ENCODE measurements at regions not wholly inside any gene's neighbourhood (a gene's known extent, or its start where the extent isn't known, plus 50 kb on each side); places are given as distances from the start of the nearest gene placed in this dataset.

DNA sequence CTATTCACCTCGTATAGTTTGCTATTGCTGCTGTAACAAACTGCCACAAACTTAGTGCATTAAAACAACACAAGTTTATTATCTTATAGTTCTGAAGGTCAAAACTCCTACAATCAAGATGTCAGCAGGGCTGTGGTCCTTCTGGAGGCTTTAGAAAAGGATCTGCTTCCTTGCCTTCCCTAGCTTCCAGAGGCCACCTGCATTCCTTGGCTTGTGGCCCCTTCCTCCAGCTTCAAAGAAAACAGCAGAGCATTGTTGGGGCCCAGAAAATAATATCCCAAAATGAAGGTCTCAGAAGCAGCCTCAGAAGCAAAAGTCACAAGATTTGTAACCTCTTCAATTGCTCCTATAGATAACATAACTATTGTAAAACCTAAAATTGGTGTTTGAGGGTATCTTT, 100.6 kb downstream of the HNRNPLL start:
- H3K27me3 ChIP-seq (ENCODE audit: insufficient read depth, poor library complexity, severe bottlenecking): no peaks in the 10 kb centered on the region
- no peak overlapping the region for H3K27ac ChIP-seq (replicated peaks)
- no peak for DNase-seq (ENCODE audit: low read depth in 1 of 2, low spot score in 1 of 2)
- no peak overlapping the region for H3K4me3 ChIP-seq (replicated peaks; ENCODE audit: insufficient read depth, low read length)
- TF ChIP-seq SPI1 (IDR thresholded peaks at IDR 0.05; ENCODE audit: borderline replicate concordance, low read depth) (no peak), GABPA (IDR thresholded peaks at IDR 0.05; ENCODE audit: low read depth) (no peak), POLR2AphosphoS5 (IDR thresholded peaks at IDR 0.05; ENCODE audit: low read depth) (no peak)
- TF ChIP-seq, protein P1, sequence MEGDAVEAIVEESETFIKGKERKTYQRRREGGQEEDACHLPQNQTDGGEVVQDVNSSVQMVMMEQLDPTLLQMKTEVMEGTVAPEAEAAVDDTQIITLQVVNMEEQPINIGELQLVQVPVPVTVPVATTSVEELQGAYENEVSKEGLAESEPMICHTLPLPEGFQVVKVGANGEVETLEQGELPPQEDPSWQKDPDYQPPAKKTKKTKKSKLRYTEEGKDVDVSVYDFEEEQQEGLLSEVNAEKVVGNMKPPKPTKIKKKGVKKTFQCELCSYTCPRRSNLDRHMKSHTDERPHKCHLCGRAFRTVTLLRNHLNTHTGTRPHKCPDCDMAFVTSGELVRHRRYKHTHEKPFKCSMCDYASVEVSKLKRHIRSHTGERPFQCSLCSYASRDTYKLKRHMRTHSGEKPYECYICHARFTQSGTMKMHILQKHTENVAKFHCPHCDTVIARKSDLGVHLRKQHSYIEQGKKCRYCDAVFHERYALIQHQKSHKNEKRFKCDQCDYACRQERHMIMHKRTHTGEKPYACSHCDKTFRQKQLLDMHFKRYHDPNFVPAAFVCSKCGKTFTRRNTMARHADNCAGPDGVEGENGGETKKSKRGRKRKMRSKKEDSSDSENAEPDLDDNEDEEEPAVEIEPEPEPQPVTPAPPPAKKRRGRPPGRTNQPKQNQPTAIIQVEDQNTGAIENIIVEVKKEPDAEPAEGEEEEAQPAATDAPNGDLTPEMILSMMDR (IDR thresholded peaks at IDR 0.05; ENCODE audit: insufficient read depth, low read length): no peak
- TF ChIP-seq, protein P2, sequence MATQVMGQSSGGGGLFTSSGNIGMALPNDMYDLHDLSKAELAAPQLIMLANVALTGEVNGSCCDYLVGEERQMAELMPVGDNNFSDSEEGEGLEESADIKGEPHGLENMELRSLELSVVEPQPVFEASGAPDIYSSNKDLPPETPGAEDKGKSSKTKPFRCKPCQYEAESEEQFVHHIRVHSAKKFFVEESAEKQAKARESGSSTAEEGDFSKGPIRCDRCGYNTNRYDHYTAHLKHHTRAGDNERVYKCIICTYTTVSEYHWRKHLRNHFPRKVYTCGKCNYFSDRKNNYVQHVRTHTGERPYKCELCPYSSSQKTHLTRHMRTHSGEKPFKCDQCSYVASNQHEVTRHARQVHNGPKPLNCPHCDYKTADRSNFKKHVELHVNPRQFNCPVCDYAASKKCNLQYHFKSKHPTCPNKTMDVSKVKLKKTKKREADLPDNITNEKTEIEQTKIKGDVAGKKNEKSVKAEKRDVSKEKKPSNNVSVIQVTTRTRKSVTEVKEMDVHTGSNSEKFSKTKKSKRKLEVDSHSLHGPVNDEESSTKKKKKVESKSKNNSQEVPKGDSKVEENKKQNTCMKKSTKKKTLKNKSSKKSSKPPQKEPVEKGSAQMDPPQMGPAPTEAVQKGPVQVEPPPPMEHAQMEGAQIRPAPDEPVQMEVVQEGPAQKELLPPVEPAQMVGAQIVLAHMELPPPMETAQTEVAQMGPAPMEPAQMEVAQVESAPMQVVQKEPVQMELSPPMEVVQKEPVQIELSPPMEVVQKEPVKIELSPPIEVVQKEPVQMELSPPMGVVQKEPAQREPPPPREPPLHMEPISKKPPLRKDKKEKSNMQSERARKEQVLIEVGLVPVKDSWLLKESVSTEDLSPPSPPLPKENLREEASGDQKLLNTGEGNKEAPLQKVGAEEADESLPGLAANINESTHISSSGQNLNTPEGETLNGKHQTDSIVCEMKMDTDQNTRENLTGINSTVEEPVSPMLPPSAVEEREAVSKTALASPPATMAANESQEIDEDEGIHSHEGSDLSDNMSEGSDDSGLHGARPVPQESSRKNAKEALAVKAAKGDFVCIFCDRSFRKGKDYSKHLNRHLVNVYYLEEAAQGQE (IDR thresholded peaks at IDR 0.05; ENCODE audit: insufficient replicate concordance, low read depth): no peak

DNA sequence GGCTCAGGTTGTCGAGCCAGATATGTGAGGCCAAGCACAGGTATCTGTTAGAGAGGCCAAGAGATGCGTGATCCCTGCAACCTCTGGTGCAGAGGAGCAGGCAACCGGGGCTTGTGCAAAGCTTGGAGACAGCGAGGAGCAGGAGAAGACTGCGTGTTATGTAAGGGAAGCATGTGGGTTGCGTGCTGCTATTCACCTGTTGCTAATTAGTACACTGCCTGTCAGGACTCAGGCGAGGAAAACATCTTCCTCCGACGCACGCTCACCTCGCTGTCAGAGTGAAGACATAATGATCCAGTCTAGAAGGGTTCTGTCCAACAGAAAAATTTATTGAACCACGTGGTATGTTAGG, 102.5 kb downstream of the HNRNPLL start:
- no peaks in the 10 kb centered on the region for H3K27me3 ChIP-seq (ENCODE audit: insufficient read depth, poor library complexity, severe bottlenecking)
- H3K27ac ChIP-seq (replicated peaks): no peak overlapping the region

DNA sequence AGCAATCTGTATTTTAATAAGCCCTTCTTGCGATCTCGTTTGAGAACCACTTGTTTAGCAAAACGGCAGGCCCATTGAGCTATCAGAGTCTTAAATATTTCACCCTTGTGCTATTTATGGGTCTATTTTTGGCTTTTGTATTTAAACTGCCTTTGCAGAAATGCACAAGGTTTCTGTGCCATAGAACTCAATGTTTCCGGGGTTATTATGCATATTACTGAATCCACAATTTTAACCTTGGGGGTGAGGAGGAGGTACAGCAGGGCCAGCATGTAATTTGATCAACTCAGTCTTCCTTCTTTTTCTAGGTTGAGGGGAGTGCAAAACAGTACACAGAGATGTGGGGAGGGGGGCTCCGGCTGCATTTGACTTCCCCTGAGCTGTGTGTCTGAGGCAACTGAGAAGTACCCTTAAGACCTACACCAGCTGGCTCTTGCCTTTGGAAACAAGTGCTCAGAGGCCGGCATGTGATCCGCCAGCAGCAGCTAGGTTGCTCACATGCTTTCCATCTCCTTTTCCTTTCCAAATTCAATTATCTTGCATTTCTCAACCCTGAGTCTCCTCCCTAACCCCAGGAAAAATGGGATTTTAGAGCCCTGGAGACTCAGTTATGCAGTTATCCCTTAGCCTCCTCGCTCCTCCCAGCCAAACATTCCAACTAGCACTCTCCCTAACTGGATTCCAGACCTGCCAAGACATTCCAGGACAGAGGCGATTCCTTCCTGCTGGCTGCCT, 103.0 kb downstream of the HNRNPLL start:
- H3K27me3 ChIP-seq (ENCODE audit: insufficient read depth, poor library complexity, severe bottlenecking): no peaks in the 10 kb centered on the region
- no peak for TF ChIP-seq POLR2AphosphoS5 (IDR thresholded peaks at IDR 0.05; ENCODE audit: low read depth)
- no peak for TF ChIP-seq GABPA (IDR thresholded peaks at IDR 0.05; ENCODE audit: low read depth)
- TF ChIP-seq, protein P2 (IDR thresholded peaks at IDR 0.05; ENCODE audit: insufficient replicate concordance, low read depth): no peak
- TF ChIP-seq SPI1 (IDR thresholded peaks at IDR 0.05; ENCODE audit: borderline replicate concordance, low read depth): no peak
- TF ChIP-seq, protein P1 (IDR thresholded peaks at IDR 0.05; ENCODE audit: insufficient read depth, low read length): no peak

More for the DNA sequence above, 102.5 kb downstream of the HNRNPLL start:
- DNase-seq (ENCODE audit: low read depth in 1 of 2, low spot score in 1 of 2): no peak
- no peak overlapping the region for H3K4me3 ChIP-seq (replicated peaks; ENCODE audit: insufficient read depth, low read length)
- TF ChIP-seq, protein P2 (IDR thresholded peaks at IDR 0.05; ENCODE audit: insufficient replicate concordance, low read depth): no peak
- TF ChIP-seq POLR2AphosphoS5 (IDR thresholded peaks at IDR 0.05; ENCODE audit: low read depth): no peak
- TF ChIP-seq SPI1 (IDR thresholded peaks at IDR 0.05; ENCODE audit: borderline replicate concordance, low read depth): no peak
- no peak for TF ChIP-seq GABPA (IDR thresholded peaks at IDR 0.05; ENCODE audit: low read depth)
- TF ChIP-seq, protein P1 (IDR thresholded peaks at IDR 0.05; ENCODE audit: insufficient read depth, low read length): no peak

More for the DNA sequence above, 103.0 kb downstream of the HNRNPLL start:
- DNase-seq (ENCODE audit: low read depth in 1 of 2, low spot score in 1 of 2): no peak
- H3K27ac ChIP-seq (replicated peaks): no peak overlapping the region
- H3K4me3 ChIP-seq (replicated peaks; ENCODE audit: insufficient read depth, low read length): no peak overlapping the region
